Nephron progenitor cell (in vitro differentiated cells): ENCODE measurements at regions not wholly inside any gene's neighbourhood (a gene's known extent, or its start where the extent isn't known, plus 50 kb on each side); places are given as distances from the start of the nearest gene placed in this dataset.

Experiments
- DNase-seq: peaks from one replicate; pipeline ENCODE4 v3.0.0; 2021
- H3K27ac Mint-ChIP-seq: 2 replicates; pipeline ENCODE4 v1.8.0; 2021; ENCODE audit warnings: mild to moderate bottlenecking, moderate library complexity, mixed read lengths
- H3K27me3 Mint-ChIP-seq: 2 replicates; pipeline ENCODE4 v1.8.0; 2021; ENCODE audit warnings: mild to moderate bottlenecking, low read depth, mixed read lengths; ENCODE audit not compliant: poor library complexity
- H3K36me3 Mint-ChIP-seq: 2 replicates; pipeline ENCODE4 v1.8.0; 2021; ENCODE audit warnings: low read depth, mixed read lengths
- H3K4me1 Mint-ChIP-seq: 2 replicates; pipeline ENCODE4 v1.8.0; 2021; ENCODE audit warnings: mixed read lengths
- H3K4me3 Mint-ChIP-seq: 2 replicates; pipeline ENCODE4 v1.8.0; 2021; ENCODE audit warnings: mild to moderate bottlenecking, moderate library complexity, mixed read lengths
- H3K9me3 Mint-ChIP-seq: 2 replicates; pipeline ENCODE4 v1.8.0; 2021; ENCODE audit warnings: mild to moderate bottlenecking, moderate library complexity, mixed read lengths
- CTCF ChIP-seq: fragments of 200-600 bp; sonication (generic); IDR thresholded peaks from 2 replicates; pipeline ENCODE4 v1.5.0; 2021; ENCODE audit warnings: antibody characterized with exemption

GRCh38 chr2:200181755-200182154, 124.7 kb upstream of the SPATS2L start:
- DNase-seq = no peak
- H3K9me3 Mint-ChIP-seq = no peaks in the 10 kb centered on the region
- peaks cover 19% of the 10 kb centered on the region for H3K4me1 Mint-ChIP-seq
- no peaks in the 10 kb centered on the region for H3K36me3 Mint-ChIP-seq
- H3K27ac Mint-ChIP-seq = no peak overlapping the region
- no peak for TF ChIP-seq CTCF
- H3K4me3 Mint-ChIP-seq = no peak overlapping the region
- no peaks in the 10 kb centered on the region for H3K27me3 Mint-ChIP-seq

- Mint-ChIP-seq H3K4me1 (peaks cover 19% of the 10 kb centered on the region), H3K36me3 (no peaks in the 10 kb centered on the region), H3K4me3 (no peak overlapping the region), H3K27ac (peak overlapping the region; percentile 10), H3K9me3 (no peaks in the 10 kb centered on the region), H3K27me3 (peaks cover 4% of the 10 kb centered on the region)
- no peak for TF ChIP-seq CTCF
- no peak for DNase-seq
These were observed 121.5 kb upstream of the SPATS2L start for GRCh38 chr2:200184748-200185627.

- H3K27ac Mint-ChIP-seq = no peak overlapping the region
- H3K27me3 Mint-ChIP-seq = peaks cover 4% of the 10 kb centered on the region
- no peaks in the 10 kb centered on the region for H3K36me3 Mint-ChIP-seq
- no peak overlapping the region for H3K4me3 Mint-ChIP-seq
- TF ChIP-seq CTCF = no peak
- DNase-seq = no peak
- H3K9me3 Mint-ChIP-seq = no peaks in the 10 kb centered on the region
- H3K4me1 Mint-ChIP-seq = peaks cover 19% of the 10 kb centered on the region
These were observed 120.9 kb upstream of the SPATS2L start for GRCh38 chr2:200185628-200186000.

- no peak overlapping the region for H3K4me3 Mint-ChIP-seq
- no peak overlapping the region for H3K27ac Mint-ChIP-seq
- peaks cover 19% of the 10 kb centered on the region for H3K4me1 Mint-ChIP-seq
- no peak for DNase-seq
- TF ChIP-seq CTCF = no peak
- H3K36me3 Mint-ChIP-seq = no peaks in the 10 kb centered on the region
- H3K9me3 Mint-ChIP-seq = no peaks in the 10 kb centered on the region
- H3K27me3 Mint-ChIP-seq = peaks cover 4% of the 10 kb centered on the region
These were observed 120.5 kb upstream of the SPATS2L start for GRCh38 chr2:200186002-200186401.

- H3K4me3 Mint-ChIP-seq = no peak overlapping the region
- peaks cover 4% of the 10 kb centered on the region for H3K27me3 Mint-ChIP-seq
- peaks cover 19% of the 10 kb centered on the region for H3K4me1 Mint-ChIP-seq
- H3K36me3 Mint-ChIP-seq = no peaks in the 10 kb centered on the region
- no peak for DNase-seq
- H3K9me3 Mint-ChIP-seq = no peaks in the 10 kb centered on the region
- TF ChIP-seq CTCF = no peak
- no peak overlapping the region for H3K27ac Mint-ChIP-seq
These were observed 117.6 kb upstream of the SPATS2L start for GRCh38 chr2:200188876-200189275.

GRCh38 chr2:200189964-200190363, 116.5 kb upstream of the SPATS2L start:
- DNase-seq = no peak
- Mint-ChIP-seq H3K36me3 (no peaks in the 10 kb centered on the region), H3K4me3 (no peak overlapping the region), H3K27me3 (peaks cover 4% of the 10 kb centered on the region), H3K9me3 (no peaks in the 10 kb centered on the region), H3K27ac (no peak overlapping the region), H3K4me1 (peaks cover 10% of the 10 kb centered on the region)
- no peak for TF ChIP-seq CTCF
